Body of pancreas (tissue), 4 donors: ENCODE measurements at regions not wholly inside any gene's neighbourhood (a gene's known extent, or its start where the extent isn't known, plus 50 kb on each side); places are given as distances from the start of the nearest gene placed in this dataset.
"Not testable (repeated sequence)": the region's sequence is repeated elsewhere in the genome, so short reads cannot be mapped to it uniquely, and the experiment has no call there.

Experiments
- ATAC-seq: fragments of 150-250 bp; one replicate; pipeline ENCODE4 v1.9.1; 2016
- DNase-seq, 4 donors: peaks; one replicate each; pipeline ENCODE4 v3.0.0-alpha.2; 2019
- H3K27ac ChIP-seq, 4 donors: fragments of 200-600 bp; sonication (generic); 1 replicate in 3 of 4; 2 replicates in 1 of 4; pipeline versions ENCODE4 v1.5.1 to v1.6.1; 2016 to 2019; ENCODE audit warnings: mild to moderate bottlenecking in 1 of 4, mixed read lengths in 1 of 4, moderate library complexity in 1 of 4
- H3K27me3 ChIP-seq, 2 donors: fragments of 200-600 bp; sonication (generic); one replicate each; pipeline ENCODE4 v1.6.0; 2016; ENCODE audit warnings: mild to moderate bottlenecking in 1 of 2
- H3K36me3 ChIP-seq, 2 donors: fragments of 200-600 bp; sonication (generic); replicated peaks in 1 of 2; 2 replicates each; pipeline ENCODE4 v1.5.1; 2016; ENCODE audit warnings: low read depth in 2 of 2; ENCODE audit not compliant: insufficient read depth in 1 of 2
- H3K4me1 ChIP-seq: fragments of 200-600 bp; sonication (generic); one replicate; pipeline ENCODE4 v1.6.0; 2016
- H3K4me3 ChIP-seq, 2 donors: fragments of 200-600 bp; sonication (generic); 1 replicate in 1 of 2; 2 replicates in 1 of 2; pipeline ENCODE4 v1.5.1; 2016 to 2019
- H3K9me3 ChIP-seq, 3 donors: fragments of 200-600 bp; sonication (generic); 1 replicate in 2 of 3; 2 replicates in 1 of 3; pipeline ENCODE4 v1.5.1; 2016
- WGBS, 2 donors: methylation state at CpG; one replicate each; pipeline ENCODE4 v1.1.5; 2017; 5-methylcytosine and 5-hydroxymethylcytosine counted together
- intact Hi-C: fragments of 100-400 bp; cut with DNase I; formaldehyde crosslinking; loops from one replicate; pipeline ENCODE4 v1.15.1; 2023

DNA sequence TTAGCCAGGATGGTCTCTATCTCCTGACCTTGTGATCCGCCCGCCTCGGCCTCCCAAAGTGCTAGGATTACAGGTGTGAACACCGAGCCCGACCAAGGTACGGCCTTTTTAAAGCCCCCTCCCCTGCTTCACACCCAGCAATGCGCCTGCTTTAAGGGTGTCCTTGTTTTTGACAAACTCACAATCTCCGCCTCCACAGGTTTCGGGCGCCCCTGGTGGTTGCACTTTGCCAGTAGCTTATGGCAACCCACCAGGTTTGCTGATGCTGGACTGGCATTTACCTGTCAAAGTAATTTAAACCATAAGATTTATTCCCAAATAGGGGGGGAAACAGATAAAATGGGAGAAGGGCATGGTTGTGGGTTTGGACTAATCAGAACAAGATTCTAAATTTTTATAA, 883.6 kb downstream of the SPATA31A7 start:
- H3K27ac ChIP-seq, ATAC-seq, DNase-seq, H3K36me3 ChIP-seq, H3K9me3 ChIP-seq, H3K4me3 ChIP-seq, H3K4me1 ChIP-seq, H3K27me3 ChIP-seq, intact Hi-C loops: not testable (repeated sequence)
- no CpG with 5 or more reads among the region's 10 CpGs for WGBS, 2 donors

DNA sequence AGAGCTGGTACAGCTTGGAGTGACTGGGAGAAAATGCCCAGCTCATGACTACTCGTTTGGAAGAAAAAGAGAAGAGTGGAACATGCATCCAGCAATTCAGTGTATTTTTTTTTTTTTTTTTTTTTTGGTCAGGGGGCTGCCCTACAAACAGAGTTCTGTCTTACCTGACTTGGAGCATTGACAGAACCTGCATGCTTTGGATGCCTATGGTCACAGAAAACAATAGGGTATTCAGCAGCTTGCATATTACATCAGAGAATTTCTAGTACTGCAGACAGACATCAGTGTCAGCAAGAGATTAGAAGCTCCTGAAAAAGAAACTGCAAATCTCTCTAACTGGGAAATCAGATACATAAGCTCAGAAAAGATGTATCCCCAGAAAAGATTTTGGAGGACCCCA, 894.4 kb downstream of the SPATA31A7 start:
- DNase-seq, H3K9me3 ChIP-seq, intact Hi-C loops, H3K27me3 ChIP-seq, H3K27ac ChIP-seq, H3K4me3 ChIP-seq, H3K4me1 ChIP-seq, H3K36me3 ChIP-seq: not testable (repeated sequence)
- peak; percentile 89 for ATAC-seq
- WGBS, 2 donors = no CpG with 5 or more reads among the region's 1 CpG

DNA sequence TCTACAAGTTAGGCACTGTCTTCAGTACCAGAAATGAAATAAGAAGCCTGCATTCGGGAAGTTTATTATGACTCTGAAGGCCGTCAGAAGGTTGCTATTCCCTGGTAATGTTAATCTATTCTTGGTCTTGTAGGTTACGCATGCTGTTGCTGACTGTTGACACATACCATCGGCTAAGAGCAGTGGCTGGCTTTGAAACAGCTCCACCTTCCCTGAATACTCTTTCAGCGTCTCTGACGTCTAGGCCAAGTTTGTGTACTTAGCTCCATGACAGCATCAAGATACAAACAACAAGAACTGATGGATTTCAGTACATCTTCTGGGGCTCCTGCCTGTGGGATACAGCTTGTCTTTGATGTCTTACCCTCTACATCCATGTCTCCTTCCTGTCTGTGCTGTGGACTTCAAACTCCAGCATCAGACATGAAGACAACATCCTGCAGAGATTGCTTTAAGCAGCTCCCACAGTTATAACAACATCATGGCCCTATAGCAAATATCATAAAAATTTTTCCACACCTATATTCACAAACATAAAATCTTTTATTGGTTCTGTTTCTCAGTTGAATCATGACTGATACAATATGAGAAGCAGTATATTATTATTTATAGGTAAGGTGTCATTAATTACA, 906.0 kb downstream of the SPATA31A7 start:
- intact Hi-C loops, H3K36me3 ChIP-seq, H3K9me3 ChIP-seq, DNase-seq, H3K27me3 ChIP-seq, ATAC-seq, H3K4me1 ChIP-seq, H3K4me3 ChIP-seq, H3K27ac ChIP-seq: not testable (repeated sequence)
- no CpG with 5 or more reads among the region's 6 CpGs for WGBS, 2 donors

DNA sequence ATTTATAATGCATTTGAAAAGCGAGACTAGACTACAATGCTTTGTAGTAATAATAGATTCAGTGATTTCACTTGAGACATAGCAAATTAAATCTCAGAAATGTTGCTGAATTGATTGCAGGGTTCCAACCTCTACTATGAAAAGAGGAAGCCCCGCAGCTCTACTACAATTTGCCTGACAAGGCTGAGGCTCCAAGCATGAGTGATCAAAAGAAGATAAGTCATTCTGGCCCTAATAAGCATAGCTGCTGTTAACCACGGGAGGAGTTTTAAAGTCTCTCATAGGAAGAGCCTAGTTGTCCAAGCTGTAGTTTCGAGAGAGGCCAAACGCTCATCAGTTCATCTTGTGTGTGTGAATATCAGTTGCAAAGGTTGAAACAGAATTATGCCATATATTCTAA, 920.6 kb downstream of the SPATA31A7 start:
- H3K27me3 ChIP-seq, H3K9me3 ChIP-seq, intact Hi-C loops, ATAC-seq, H3K27ac ChIP-seq, H3K4me1 ChIP-seq, DNase-seq, H3K36me3 ChIP-seq, H3K4me3 ChIP-seq: not testable (repeated sequence)
- WGBS, 2 donors = 57 to 62% methylated on average over 2 of the region's 5 CpGs

DNA sequence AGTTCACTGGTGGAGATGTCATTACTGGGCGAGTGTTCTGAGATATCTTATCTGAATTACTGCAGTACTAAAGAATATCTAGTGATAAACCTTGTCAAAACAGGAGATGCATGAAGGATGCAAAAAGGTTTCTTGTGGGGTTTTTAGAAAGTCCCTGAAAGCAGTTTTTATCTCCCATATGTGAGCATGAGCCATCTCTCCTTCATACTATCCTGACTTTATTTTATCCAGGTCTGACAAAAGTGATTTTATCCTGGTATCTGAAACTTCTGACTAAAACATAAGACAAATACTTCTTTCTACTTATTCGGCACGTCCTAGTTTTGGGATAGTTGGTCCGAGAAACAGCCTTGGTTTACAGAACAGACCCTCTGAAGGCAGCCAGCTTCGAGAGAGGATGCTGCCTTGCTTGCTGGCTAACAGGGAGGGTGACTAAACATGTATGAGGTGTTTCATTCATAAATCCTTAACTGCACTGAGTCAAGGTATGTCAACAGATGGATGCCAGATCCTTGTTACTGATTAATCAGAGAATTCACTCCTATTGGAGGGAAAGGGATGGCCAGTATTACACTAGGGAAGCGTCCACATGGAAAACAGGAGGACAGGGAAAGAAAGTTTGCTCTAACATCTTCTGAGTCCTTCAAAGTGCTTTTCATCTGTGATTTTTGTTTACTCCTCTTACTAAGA, 927.3 kb downstream of the SPATA31A7 start:
- intact Hi-C loops, H3K4me1 ChIP-seq, H3K36me3 ChIP-seq, H3K27ac ChIP-seq, H3K4me3 ChIP-seq, H3K9me3 ChIP-seq, ATAC-seq, DNase-seq, H3K27me3 ChIP-seq: not testable (repeated sequence)
- no CpG with 5 or more reads among the region's 6 CpGs for WGBS, 2 donors

DNA sequence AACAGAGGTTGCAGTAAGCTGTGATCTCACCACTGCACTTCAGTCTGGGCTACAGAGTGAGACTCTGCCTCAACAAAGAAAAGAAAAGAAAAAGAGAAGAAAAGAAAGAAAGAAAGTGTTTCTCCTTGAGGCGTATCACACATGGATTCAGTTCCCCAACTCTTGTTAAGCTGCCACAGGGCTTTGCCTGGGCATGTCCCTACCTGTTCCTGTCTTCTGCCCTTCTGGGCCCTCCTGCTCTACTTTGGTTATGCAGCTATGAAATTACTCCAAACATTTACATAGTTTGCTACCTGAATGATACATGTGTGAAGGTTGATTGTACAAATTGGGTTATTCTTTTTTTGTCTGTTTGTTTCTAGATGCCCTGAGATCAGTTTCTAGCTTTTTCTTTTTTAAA, 929.8 kb downstream of the SPATA31A7 start:
- H3K9me3 ChIP-seq, DNase-seq, H3K36me3 ChIP-seq, intact Hi-C loops, H3K27ac ChIP-seq, H3K4me3 ChIP-seq, H3K4me1 ChIP-seq, H3K27me3 ChIP-seq, ATAC-seq: not testable (repeated sequence)
- WGBS, 2 donors = no CpG with 5 or more reads among the region's 1 CpG

DNA sequence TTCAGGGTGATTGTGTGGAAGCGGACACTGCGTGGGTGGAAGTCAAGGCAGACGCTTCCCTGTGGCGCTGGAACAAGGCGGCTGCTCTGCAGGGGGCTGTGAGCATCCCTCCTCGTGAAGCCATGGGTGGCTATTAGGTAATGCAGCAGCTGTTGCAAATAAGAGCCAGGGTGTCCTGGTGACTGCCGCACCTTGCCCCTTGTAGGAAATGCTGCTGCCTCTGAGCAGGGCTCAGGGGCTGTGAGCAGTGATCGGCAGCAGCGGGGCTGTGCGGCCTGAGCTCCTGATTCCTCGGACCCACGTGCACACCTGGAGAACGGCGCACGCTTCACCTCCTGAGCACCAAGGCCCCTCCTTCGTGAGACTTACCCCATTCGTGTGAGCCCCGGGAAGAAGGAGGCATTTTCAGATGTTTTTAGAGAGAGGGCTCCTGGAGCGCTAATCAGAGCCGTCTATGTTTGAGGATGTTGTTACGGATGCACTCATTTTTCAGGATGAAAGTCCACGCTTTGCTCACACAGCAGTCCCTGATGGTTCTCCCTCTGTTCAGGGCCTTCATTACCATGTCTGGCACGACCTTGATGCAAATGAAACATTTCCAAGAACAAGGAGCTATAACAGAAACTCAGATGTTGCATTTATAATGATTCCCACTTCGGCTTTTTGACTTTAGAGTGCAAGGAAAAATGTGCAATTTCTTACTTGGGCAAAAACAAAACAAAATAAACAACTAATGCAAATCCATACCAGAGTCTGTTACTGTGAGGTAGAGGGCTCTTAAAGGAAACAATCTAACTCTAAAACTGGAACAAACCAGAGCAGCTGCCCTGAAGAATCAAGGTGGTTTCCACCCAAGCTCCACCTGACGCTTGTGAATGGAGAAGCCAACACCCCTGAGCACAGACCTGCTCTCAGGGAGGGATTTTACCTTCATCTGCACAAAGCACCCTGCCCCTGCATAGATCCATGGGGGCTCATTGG, 936.1 kb downstream of the SPATA31A7 start:
- H3K36me3 ChIP-seq, intact Hi-C loops, H3K4me1 ChIP-seq, ATAC-seq, DNase-seq, H3K4me3 ChIP-seq, H3K27ac ChIP-seq, H3K27me3 ChIP-seq, H3K9me3 ChIP-seq: not testable (repeated sequence)
- no CpG with 5 or more reads among the region's 25 CpGs for WGBS, 2 donors

DNA sequence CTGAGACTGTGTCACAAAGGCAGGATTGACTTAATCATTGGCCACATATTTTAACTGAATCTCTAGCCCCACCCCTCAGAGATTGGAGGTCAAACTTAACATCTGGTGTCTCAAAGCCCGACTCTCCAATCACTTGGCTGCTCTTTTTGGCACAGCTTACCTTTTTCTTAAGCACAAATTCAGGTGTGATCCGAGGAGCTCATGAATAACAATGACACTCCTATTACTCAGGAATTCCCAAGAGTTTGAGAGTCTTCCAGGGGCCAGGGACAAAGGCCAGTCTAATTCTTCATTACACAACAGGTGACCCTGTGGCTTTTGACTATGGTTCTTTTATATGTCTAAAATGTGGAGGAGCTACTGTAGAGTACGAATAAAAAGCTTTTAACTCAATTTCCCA, 945.2 kb downstream of the SPATA31A7 start:
- WGBS, 2 donors = no CpG with 5 or more reads among the region's 3 CpGs
- DNase-seq, H3K9me3 ChIP-seq, H3K36me3 ChIP-seq, intact Hi-C loops, H3K27me3 ChIP-seq, H3K27ac ChIP-seq, H3K4me3 ChIP-seq, H3K4me1 ChIP-seq, ATAC-seq: not testable (repeated sequence)

DNA sequence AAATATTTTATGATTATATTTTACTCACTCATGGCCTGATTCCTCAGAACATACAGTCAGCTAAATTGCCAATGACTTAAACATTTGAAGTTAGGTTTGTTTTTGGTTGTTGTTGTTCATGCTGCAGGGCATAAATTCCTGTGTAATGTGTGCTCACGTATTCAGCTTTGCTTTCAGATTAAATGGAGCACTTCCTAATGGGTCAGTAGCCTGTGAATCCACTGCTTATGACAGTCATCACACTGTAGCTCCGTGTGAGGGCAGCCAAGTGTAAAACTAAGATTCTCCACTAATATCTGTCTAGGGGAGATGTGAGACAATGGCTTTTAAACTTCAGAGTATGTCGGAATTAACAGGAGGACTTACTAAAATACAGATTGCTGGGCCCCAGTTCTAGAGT, 955.8 kb downstream of the SPATA31A7 start:
- H3K27ac ChIP-seq, H3K36me3 ChIP-seq, ATAC-seq, H3K9me3 ChIP-seq, H3K4me3 ChIP-seq, DNase-seq, intact Hi-C loops, H3K4me1 ChIP-seq, H3K27me3 ChIP-seq: not testable (repeated sequence)
- WGBS, 2 donors = no CpG with 5 or more reads among the region's 3 CpGs
